GM12891 (cell line): ENCODE measurements at regions not wholly inside any gene's neighbourhood (a gene's known extent, or its start where the extent isn't known, plus 50 kb on each side); places are given as distances from the start of the nearest gene placed in this dataset.
"Not testable (repeated sequence)": the region's sequence is repeated elsewhere in the genome, so short reads cannot be mapped to it uniquely, and the experiment has no call there.

ENCODE experiments used
- POLR2A ChIP-seq: IDR thresholded peaks from 2 replicates; pipeline ENCODE4 v1.6.1; 2011; ENCODE audit warnings: low read depth, low read length, control low read depth
- POLR2AphosphoS5 ChIP-seq: IDR thresholded peaks from 2 replicates; pipeline ENCODE4 v1.6.1; 2011; ENCODE audit warnings: low read depth, low read length, control low read depth
- SPI1 ChIP-seq: IDR thresholded peaks from 2 replicates; pipeline ENCODE4 v1.6.1; 2011; ENCODE audit warnings: low read depth, low read length, control low read depth

DNA sequence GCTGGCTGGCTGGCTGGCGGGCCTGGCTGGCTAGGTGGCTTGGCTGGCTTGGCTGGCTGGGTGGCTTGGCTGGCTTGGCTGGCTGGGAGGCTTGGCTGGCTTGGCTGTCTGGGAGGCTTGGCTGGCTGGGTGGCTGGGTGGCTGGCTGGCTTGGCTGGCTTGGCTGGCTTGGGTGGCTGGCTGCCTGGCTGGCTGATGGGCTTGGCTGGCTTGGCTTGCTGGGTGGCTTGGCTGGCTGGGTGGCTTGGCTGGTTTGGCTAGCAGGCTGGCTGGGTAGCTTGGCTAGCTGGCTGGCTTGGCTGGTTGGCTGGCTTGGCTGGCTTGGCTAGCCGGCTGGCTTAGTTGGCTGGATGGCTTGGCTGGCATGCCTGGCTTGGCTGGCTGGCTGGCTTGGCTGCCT lies 2834.1 kb downstream of the RPIA start:
- not testable (repeated sequence) for TF ChIP-seq POLR2A, POLR2AphosphoS5, SPI1
